ENCODE measurements at regions not wholly inside any gene's neighbourhood (a gene's known extent, or its start where the extent isn't known, plus 50 kb on each side); places are given as distances from the start of the nearest gene placed in this dataset.

- no peak for DNase-seq (ENCODE audit: low spot score)
- TF ChIP-seq CTCF (IDR thresholded peaks at IDR 0.05): no peak
- ATAC-seq (ENCODE audit: low FRiP score): no peak
Observed at GRCh38 chr5:62066761-62067277, 239.2 kb upstream of the KIF2A start.

DNA sequence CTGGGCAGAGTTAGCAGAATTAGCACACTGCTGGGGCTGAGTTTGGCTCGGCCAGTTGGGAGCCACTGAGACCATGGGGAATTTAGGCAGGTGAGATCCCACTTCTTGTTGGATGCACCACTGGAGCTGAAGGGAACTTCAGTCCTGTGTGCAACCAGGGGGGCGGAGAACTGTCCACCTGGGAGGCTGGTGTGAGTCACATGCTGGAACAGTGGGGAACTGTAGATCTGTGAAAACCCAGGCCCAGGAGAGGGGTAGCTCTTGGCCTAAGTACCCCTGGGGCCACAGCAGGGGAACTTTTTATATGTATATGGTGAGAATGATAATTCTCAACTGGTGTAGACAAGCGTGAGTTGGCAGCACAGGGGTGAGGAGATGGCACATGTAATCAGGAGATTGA lies 237.5 kb upstream of the KIF2A start:
- TF ChIP-seq CTCF (IDR thresholded peaks at IDR 0.05): no peak
- ATAC-seq (ENCODE audit: low FRiP score) (no peak), DNase-seq (ENCODE audit: low spot score) (no peak)

DNA sequence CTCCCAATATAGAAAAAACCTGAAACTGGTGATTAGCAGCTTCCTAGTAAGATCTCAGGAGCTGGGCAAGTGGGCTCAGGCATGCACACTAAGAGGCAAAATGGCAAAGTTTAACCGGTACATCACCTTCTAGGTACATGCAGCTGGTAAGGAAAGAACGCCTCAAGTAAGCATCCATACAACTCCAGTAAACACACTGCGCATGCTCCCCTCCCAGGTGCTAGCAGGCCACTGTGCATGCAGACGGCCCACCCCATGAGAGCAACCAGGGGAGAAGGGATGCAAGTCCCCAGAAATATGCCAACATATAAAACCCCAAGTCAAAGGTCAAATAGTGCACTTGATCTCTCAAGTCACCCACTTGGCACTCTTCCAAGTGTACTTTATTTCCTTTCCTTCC lies 228.6 kb upstream of the KIF2A start:
- no peak for TF ChIP-seq CTCF (IDR thresholded peaks at IDR 0.05)
- no peak for ATAC-seq (ENCODE audit: low FRiP score)

GRCh38 chr5:62077823-62078550 lies 228.0 kb upstream of the KIF2A start:
- no peak for ATAC-seq (ENCODE audit: low FRiP score)
- TF ChIP-seq CTCF (IDR thresholded peaks at IDR 0.05): no peak

More for the DNA sequence above, 228.6 kb upstream of the KIF2A start:
- no peak for DNase-seq (ENCODE audit: low spot score)

DNA sequence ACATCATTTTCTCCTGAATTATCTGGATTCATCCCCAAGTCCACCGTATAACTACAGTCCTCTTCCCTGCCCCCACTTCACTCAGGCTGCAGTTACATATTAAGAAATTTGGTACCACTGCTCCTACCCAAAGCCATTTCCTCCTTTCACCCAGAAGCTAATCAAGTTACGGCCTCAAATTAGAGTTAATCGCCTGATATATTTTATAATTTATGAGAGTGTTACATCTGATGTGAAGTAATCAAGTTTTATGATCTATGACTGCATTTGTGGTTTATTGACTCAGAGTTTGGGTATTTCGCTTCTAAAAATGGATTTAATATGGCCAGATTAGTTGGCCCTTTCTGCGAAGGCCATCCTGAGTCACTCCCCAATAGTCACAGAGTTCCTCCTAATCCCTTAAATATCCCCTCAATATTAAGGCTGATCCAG lies 223.6 kb upstream of the KIF2A start:
- ATAC-seq (ENCODE audit: low FRiP score): no peak
- DNase-seq (ENCODE audit: low spot score): no peak
- no peak for TF ChIP-seq CTCF (IDR thresholded peaks at IDR 0.05)

More at GRCh38 chr5:62077823-62078550, 228.0 kb upstream of the KIF2A start:
- DNase-seq (ENCODE audit: low spot score): no peak

DNA sequence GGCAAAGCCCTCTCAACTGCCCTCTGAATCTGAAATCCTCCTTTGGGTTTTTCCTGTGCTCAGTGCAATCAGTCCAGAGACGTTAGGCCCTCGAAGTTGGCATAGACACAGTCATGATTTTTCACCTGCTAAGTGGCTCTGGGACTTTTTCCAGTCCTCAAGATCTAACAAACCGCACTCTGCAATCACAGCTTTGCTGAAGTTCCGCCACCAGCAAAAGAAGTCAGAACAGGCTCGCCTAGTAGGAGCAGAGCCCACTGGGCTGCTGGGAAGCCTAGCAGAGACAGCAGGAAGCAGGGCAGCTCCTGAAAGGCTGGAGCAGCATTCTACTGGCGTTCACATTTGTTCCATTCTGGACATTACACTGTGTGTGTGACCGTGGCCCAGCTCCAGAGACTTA lies 222.8 kb upstream of the KIF2A start:
- TF ChIP-seq CTCF (IDR thresholded peaks at IDR 0.05): no peak
- ATAC-seq (ENCODE audit: low FRiP score) (no peak), DNase-seq (ENCODE audit: low spot score) (no peak)

- no peak for TF ChIP-seq CTCF (IDR thresholded peaks at IDR 0.05)
- DNase-seq (ENCODE audit: low spot score): no peak
Observed at GRCh38 chr5:62083661-62084060, 222.3 kb upstream of the KIF2A start.

More at GRCh38 chr5:62083661-62084060, 222.3 kb upstream of the KIF2A start:
- ATAC-seq (ENCODE audit: low FRiP score): no peak
